Stimulated activated CD4-positive, alpha-beta T cell treated with anti-CD3 and anti-CD28 coated beads, Interleukin-2, amount 100 ng/mL, for 4 hours (primary cell): ENCODE measurements at regions not wholly inside any gene's neighbourhood (a gene's known extent, or its start where the extent isn't known, plus 50 kb on each side); places are given as distances from the start of the nearest gene placed in this dataset.
"Not testable (repeated sequence)": the region's sequence is repeated elsewhere in the genome, so short reads cannot be mapped to it uniquely, and the experiment has no call there.

ENCODE experiments used
- DNase-seq: peaks from one replicate; pipeline ENCODE4 v3.0.0-alpha.2; 2020; ENCODE audit warnings: low read depth

GRCh38 chr20:48440916-48441315, 386.9 kb downstream of the PREX1 start:
- DNase-seq = no peak

- DNase-seq = not testable (repeated sequence)
Measured at GRCh38 chr20:48440261-48440660, 387.5 kb downstream of the PREX1 start.

DNA sequence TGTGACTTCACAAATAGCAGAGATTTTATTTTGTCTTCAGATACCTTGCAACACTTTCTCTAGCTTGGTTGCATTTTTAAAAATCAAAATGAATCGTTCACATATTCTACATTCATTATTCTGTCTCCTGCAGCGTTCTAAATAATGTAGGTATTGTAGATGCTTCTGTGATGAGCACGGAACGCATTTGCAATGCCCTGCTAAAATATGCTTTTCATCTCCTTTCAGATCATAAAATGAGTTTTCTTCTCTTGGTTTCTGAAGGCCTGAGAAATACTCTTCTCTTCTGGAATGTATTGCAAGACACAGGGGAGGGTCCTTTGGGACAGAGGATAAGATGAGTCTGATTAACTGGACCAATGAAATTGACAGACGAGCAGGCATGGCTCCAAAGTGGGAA, 390.7 kb downstream of the PREX1 start:
- DNase-seq = no peak

- DNase-seq = not testable (repeated sequence)
Measured at GRCh38 chr20:48436609-48437008, 391.2 kb downstream of the PREX1 start.

DNA sequence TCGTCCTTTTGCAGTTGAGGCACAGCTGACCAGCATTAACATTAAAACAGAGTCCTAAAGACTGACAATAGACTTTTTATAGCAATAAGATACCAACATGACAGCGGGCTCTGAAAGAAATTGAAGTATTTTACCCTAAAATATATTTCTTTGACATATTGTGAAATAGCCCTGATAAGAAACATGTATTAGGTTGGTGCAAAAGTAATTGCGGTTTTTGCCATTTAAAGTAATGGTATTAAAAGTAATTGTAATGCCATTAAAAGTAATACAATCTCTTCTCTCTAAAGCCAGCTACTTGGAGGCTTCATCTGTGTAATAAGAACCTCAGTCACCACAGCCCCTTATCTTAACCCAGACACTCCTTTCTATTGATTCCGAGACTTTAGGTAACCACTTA, 394.6 kb downstream of the PREX1 start:
- no peak for DNase-seq

DNA sequence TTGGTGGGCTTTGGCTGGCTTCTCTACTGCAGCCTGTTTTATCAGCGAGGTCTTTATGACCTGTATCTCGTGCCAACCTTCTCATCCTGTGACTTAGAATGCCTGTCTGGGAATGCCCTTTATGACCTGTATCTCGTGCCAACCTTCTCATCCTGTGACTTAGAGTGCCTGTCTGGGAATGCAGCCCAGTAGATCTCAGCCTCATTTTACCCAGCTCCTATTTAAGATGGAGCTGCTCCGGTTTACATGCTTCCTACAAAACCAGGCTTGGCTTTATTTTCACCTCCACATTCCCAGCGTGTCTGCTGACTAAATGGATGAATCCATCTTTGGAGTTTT, 395.3 kb downstream of the PREX1 start:
- DNase-seq = no peak

DNA sequence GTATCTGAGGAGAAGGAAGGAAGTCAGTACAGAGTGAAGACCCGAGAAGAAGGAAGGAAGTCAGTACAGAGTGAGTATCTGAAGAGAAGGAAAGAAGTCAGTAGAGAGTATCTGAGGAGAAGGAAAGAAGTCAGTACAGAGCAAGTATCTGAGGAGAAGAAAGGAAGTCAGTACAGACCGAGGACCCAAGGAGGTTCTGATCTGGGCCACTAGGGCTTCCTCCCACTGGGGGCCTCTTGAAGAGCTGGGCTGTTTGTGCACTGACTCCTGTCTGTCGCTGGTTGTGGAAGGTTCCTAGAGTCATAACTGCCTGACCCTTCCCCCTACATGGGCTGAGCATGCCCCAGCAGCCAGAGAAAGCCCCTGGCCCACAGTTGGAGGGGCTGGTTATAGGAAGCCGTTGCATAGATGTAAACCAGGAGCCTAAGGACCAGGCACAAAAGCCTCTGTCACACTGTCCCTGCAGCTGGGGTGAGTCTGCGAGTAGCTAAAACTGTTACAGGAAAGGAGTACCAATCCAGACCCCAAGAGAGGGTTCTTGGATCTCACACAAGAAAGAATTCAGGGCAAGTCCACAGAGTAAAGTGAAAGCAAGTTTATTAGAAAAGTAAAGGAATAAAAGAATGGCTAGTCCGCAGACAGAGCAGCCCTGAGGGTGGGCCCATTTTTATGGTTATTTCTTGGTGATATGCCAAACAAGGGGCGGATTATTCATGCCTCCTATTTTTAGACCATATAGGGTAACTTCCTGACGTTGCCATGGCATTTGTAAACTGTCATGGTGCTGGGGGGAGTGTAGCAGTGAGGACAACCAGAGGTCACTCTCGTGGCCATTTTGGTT, 395.9 kb downstream of the PREX1 start:
- DNase-seq = no peak

GRCh38 chr20:48426630-48427029, 401.2 kb downstream of the PREX1 start:
- no peak for DNase-seq

- no peak for DNase-seq
Measured at GRCh38 chr20:48425817-48426612, 401.8 kb downstream of the PREX1 start.

DNA sequence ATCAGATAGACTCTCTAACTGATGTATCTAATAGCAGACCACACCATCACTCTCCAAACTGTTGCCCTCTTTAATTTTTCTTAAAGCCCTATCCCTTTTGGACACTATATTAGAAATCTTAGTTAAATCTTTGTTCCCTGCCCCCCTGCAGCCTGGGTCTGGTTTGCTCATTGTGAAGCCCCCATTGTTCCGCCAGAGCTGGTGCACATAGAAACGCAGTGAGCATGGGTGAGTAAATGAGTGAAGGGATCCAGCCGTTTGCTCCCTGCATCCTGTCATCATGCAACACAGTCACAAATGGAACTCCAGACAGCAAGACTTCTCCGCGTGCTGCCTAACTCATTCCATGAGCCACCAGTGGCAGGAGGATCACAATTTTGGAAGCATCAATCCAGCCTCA, 402.5 kb downstream of the PREX1 start:
- DNase-seq = no peak

- DNase-seq = no peak
Measured at GRCh38 chr20:48422242-48422960, 405.4 kb downstream of the PREX1 start.

DNA sequence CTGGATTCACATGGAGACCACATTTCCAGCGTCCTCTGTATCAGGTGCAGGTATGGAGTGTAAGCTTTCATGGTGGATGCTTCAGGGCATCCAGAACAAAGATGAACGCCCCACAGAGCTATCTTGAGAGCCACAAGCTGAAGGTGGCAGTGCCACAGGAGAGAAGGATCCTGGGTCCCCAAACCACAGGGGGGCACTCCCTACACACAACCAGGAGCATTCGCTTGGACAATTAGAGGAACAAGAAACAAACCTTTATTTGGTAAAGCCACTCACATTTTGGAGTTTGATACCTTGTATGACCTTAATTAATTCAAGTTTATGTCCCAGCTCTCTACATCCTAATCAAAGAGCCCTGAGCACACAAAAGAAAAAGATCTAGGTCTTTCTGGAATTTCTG, 406.3 kb downstream of the PREX1 start:
- DNase-seq = no peak

DNA sequence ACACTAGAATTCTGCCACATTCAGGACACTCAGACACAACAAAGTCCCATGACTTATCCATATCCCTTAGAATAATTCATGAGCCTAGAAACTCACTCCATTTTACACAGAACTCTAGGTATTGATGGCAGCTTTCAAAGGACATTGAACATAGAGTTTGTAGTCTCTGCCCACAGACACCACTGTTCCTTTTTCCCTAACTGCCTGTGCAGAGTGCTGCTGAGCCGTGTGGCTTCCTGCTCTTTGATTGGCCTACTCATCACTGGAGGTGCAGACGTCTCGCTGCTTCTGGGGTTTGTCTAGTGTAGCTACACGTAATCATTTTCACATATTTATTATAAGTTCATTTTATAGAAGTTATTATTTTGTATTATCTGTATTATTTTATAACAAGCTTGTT, 407.6 kb downstream of the PREX1 start:
- no peak for DNase-seq

DNA sequence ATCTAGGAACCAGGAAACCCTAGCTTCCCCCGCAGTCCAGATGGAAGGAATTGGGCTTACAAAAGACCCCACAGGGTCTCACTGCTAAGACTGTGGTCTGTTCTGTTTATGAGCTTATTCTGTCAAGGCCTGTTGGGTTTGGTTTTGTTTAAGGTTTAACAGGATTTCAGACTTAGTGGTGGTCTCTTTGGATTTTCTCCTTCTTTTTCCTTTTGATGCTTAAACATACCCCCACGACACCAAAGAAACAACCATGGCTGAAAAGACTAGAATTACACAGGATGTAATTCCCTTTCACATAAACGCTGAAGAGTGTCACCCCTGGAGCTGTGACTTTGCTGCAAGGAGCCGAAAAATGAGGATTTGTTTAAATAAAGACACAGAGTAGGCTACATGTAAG, 408.6 kb downstream of the PREX1 start:
- no peak for DNase-seq

DNA sequence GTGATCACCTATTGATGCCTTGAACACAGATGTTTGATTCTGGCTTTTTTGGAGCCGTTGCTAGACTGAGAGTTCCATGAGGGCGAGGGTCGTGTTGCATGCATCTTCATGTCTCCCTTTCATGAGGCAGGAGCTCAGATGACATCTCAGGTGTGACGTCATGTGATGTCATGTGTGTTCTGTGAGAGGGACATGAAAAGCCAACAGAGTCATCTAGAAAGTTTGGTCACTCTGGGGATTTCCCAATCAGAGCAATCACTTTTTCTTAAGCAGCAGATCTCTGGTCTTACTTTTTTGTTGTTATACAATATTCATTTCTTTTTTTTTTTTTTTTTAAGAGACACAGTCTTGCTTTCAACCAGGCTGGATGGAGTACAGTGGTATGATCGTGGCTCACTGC, 411.8 kb downstream of the PREX1 start:
- no peak for DNase-seq

GRCh38 chr20:48414786-48415185, 413.0 kb downstream of the PREX1 start:
- DNase-seq = no peak

DNA sequence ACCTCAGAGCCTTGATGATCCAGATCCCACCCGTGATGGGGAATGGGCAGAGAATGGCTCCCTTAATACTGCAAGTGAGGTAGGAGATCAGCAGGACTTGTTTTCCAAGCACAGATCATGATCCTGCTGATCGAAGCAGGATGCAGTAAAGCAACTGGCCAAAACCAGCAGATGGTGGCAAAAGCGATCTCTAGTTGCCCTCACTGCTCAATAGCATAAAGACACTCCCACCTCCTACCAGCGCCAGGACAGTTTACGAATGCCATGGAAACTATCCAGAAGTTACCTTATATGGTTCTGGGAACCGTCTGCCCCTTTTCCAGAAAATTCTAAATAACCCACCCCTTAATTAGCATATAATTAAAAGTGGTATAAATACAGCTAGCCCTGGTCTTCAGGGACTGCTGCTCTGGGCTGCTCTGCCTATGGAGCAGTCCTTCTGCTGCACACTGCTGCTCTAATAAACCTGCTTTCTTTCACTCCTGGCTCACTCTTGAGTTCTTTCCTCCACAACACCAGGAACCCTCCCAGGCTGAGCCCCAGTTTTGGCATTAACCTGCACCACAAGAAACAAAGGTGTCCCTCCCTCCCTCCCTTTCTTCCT, 415.8 kb downstream of the PREX1 start:
- no peak for DNase-seq

DNA sequence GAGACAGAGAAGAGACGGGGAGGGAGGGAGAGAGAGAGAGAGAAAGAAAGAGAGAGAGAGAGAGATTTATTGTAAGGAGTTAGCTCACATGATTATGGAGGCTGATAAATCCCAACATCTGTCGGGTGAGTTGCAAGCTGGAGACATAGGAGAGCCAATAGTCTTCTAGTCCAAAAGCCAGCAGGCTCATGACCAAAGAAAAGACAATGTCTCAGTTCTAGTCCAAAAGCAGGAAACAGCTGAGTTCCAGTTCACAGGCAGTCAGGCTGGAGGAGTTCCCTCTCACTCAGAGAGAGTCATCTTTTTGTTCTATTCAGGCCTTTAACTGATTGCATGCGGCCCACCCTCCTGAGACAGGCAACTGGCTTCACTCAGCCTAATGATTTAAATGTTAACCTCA, 416.6 kb downstream of the PREX1 start:
- DNase-seq = no peak

DNA sequence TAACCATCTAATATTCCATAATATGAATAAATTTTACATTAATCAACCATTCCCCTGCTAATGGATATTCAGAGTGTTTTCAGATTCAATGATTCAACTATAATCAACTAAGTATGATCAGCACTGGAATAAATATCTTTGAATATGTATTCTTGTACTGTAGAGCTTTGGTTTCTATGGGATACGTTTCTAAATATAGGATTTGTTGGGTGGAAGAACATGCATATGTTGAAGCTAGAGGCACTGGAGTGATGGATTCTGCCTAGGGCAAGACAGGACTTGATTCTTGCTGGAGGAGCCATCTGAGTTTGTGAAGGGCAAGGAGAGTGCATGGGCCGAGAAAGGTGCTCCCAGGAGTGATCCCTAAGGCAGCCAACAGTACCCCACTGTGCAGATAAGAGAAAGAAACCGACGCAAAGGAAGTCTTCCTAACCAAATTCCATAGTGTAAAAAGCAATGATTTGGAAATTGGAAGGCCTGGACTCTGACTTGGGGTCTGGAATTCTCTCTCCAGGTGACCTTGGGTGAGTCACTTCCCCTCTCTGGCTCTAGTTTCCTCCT, 418.7 kb downstream of the PREX1 start:
- DNase-seq = no peak

- no peak for DNase-seq
Measured at GRCh38 chr20:48407710-48408109, 420.1 kb downstream of the PREX1 start.

DNA sequence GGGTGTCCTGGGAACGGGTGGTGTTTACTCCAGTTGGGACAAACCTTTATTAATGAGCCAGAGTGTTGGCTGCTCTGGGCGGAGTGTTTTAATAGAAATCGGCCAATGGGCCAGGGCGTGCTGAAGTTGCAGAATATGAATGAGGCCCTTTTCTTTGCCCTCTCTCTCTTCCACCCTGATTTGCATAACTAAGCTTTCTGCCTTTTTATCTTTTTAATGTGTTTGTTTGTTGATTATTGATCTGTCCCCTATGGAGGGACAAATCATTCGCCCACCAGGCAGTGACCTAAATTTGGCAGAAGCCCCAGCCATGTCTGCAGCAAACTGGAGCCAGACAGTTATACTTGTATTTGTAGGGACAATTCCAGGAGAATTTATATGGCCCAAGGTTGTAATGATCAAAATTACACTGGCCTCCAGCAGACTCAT, 420.9 kb downstream of the PREX1 start:
- DNase-seq = no peak

DNA sequence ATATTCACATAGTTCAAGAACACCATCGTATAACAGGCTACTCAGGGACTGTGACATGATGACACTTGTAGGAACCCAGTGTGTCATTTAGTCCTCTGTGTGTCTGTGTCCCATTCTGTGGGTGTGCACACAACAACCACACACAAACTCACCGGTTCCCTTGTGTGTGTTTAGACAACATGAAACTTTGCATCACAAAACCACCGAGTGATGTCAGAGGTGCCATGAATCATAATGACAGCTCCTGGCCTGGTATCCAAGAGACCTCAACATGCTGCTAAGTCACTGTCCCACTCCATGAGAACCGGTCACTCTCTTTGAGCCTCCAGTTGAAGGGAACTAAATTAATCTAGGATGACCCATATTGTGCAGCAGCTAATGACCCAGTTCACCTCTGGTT, 421.3 kb downstream of the PREX1 start:
- no peak for DNase-seq
